Neural cell (in vitro differentiated cells): ENCODE measurements at regions not wholly inside any gene's neighbourhood (a gene's known extent, or its start where the extent isn't known, plus 50 kb on each side); places are given as distances from the start of the nearest gene placed in this dataset.

Experiments
- H2AFZ ChIP-seq: fragments of 200-600, 300-800 bp; sonication (generic), shearing (Covaris generic); 2 replicates; pipeline ENCODE4 v1.6.0; 2014; ENCODE audit warnings: low read depth, mild to moderate bottlenecking, antibody characterized with exemption, low read length, moderate library complexity
- H3F3A ChIP-seq: fragments of 200-600 bp; shearing (Covaris generic); 2 replicates; pipeline ENCODE4 v1.6.1; 2016; ENCODE audit warnings: mild to moderate bottlenecking, moderate library complexity, mixed read lengths, antibody characterized with exemption, low read length; ENCODE audit not compliant: insufficient read depth, poor library complexity, severe bottlenecking
- H3K27ac ChIP-seq: fragments of 200-600, 300-800 bp; sonication (generic), shearing (Covaris generic); 2 replicates; pipeline ENCODE4 v1.5.1; 2014; ENCODE audit warnings: mild to moderate bottlenecking, low read length, moderate library complexity
- H3K27me3 ChIP-seq: fragments of 300-800, 200-600 bp; sonication (generic), shearing (Covaris generic); 2 replicates; pipeline ENCODE4 v1.6.0; 2014; ENCODE audit warnings: mild to moderate bottlenecking, low read depth, low read length, moderate library complexity; ENCODE audit not compliant: insufficient read depth
- H3K36me3 ChIP-seq: fragments of 300-800, 200-600 bp; sonication (generic), shearing (Covaris generic); 2 replicates; pipeline ENCODE4 v1.5.1; 2014; ENCODE audit warnings: mild to moderate bottlenecking, antibody characterized with exemption, low read length, moderate library complexity; ENCODE audit not compliant: insufficient read depth
- H3K4me2 ChIP-seq: fragments of 300-800, 200-600 bp; sonication (generic), shearing (Covaris generic); 2 replicates; pipeline ENCODE4 v1.6.0; 2014; ENCODE audit warnings: mild to moderate bottlenecking, low read length
- H3K4me3 ChIP-seq: fragments of 300-800, 200-600 bp; sonication (generic), shearing (Covaris generic); 2 replicates; pipeline ENCODE4 v1.5.1; 2014; ENCODE audit warnings: mild to moderate bottlenecking, low read length, moderate library complexity
- H3K79me2 ChIP-seq: fragments of 200-600 bp; shearing (Covaris generic); replicated peaks from 2 replicates; pipeline ENCODE4 v1.6.0; 2014; ENCODE audit warnings: mild to moderate bottlenecking, low read length, moderate library complexity; ENCODE audit not compliant: insufficient read depth
- H3K9ac ChIP-seq: fragments of 300-800, 200-600 bp; sonication (generic), shearing (Covaris generic); 2 replicates; pipeline ENCODE4 v1.6.1; 2016; ENCODE audit warnings: mild to moderate bottlenecking, low read length, mixed read lengths
- H3K9me2 ChIP-seq: fragments of 200-600 bp; shearing (Covaris generic); 2 replicates; pipeline ENCODE4 v1.6.1; 2016; ENCODE audit warnings: mild to moderate bottlenecking, low read length, mixed read lengths; ENCODE audit not compliant: insufficient read depth
- H3K9me3 ChIP-seq: fragments of 200-600, 300-800 bp; sonication (generic), shearing (Covaris generic); 2 replicates; pipeline ENCODE4 v1.6.1; 2016; ENCODE audit warnings: mild to moderate bottlenecking, mixed run types, low read length, moderate library complexity, mixed read lengths
- H4K20me1 ChIP-seq: fragments of 200-600 bp; shearing (Covaris generic); 2 replicates; pipeline ENCODE4 v1.6.1; 2016; ENCODE audit warnings: mild to moderate bottlenecking, mixed run types; ENCODE audit not compliant: insufficient read depth
- EP300 ChIP-seq: fragments of 450-650 bp; conservative IDR thresholded peaks from 2 replicates; pipeline ENCODE4 v1.6.1; 2014; ENCODE audit warnings: antibody characterized with exemption, mild to moderate bottlenecking, moderate library complexity; ENCODE audit not compliant: poor library complexity, severe bottlenecking
- EZH2 ChIP-seq: fragments of 200-600, 300-800 bp; shearing (Covaris generic), sonication (generic); IDR thresholded peaks from 2 replicates; pipeline ENCODE4 v1.6.1; 2014; ENCODE audit warnings: antibody characterized with exemption, low read length, borderline replicate concordance, mild to moderate bottlenecking; ENCODE audit not compliant: insufficient read depth, poor library complexity, severe bottlenecking
- MXI1 ChIP-seq: fragments of 450-650 bp; conservative IDR thresholded peaks from 2 replicates; pipeline ENCODE4 v1.6.1; 2014; ENCODE audit warnings: antibody characterized with exemption, mild to moderate bottlenecking; ENCODE audit not compliant: poor library complexity, severe bottlenecking
- POLR2AphosphoS5 ChIP-seq: IDR thresholded peaks from 2 replicates; pipeline ENCODE4 v1.6.1; 2012
- RAD21 ChIP-seq: fragments of 450-650 bp; conservative IDR thresholded peaks from 2 replicates; pipeline ENCODE4 v1.6.1; 2014; ENCODE audit warnings: antibody characterized with exemption, mild to moderate bottlenecking, moderate library complexity
- TAF1 ChIP-seq: IDR thresholded peaks from 2 replicates; pipeline ENCODE4 v1.6.1; 2012; ENCODE audit warnings: low read depth
- TF ChIP-seq, protein P1 (sequence below): IDR thresholded peaks from 2 replicates; pipeline ENCODE4 v1.6.1; 2012; ENCODE audit warnings: borderline replicate concordance

DNA sequence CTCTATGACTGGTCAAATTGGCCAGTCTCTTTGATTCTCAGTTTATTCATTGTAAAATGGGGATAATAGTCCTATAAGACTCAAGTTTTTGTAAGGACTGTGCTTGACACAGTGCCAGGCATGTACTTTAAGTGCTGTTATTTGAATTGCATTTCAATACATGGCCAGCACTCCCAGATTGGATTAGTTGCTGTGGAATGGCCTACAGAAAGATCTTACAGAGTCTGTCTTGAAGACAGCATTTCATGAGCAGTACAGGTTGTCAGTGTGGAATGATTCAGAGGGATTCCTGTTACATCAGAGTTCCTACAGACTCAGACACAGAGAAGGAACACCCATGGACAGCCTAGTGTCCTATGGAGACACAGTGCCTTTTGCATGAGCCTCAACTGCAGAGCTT, 238.1 kb upstream of the BMPER start:
- no peak overlapping the region for H2AFZ ChIP-seq
- H3K9ac ChIP-seq: no peak overlapping the region
- H3K79me2 ChIP-seq: no peaks in the 10 kb centered on the region
- no peaks in the 10 kb centered on the region for H3F3A ChIP-seq
- no peaks in the 10 kb centered on the region for H3K9me2 ChIP-seq
- H3K9me3 ChIP-seq: no peaks in the 10 kb centered on the region
- H4K20me1 ChIP-seq: no peaks in the 10 kb centered on the region
- no peaks in the 10 kb centered on the region for H3K27me3 ChIP-seq
- no peak for TF ChIP-seq RAD21
- no peak for TF ChIP-seq EZH2
- TF ChIP-seq, protein P1, sequence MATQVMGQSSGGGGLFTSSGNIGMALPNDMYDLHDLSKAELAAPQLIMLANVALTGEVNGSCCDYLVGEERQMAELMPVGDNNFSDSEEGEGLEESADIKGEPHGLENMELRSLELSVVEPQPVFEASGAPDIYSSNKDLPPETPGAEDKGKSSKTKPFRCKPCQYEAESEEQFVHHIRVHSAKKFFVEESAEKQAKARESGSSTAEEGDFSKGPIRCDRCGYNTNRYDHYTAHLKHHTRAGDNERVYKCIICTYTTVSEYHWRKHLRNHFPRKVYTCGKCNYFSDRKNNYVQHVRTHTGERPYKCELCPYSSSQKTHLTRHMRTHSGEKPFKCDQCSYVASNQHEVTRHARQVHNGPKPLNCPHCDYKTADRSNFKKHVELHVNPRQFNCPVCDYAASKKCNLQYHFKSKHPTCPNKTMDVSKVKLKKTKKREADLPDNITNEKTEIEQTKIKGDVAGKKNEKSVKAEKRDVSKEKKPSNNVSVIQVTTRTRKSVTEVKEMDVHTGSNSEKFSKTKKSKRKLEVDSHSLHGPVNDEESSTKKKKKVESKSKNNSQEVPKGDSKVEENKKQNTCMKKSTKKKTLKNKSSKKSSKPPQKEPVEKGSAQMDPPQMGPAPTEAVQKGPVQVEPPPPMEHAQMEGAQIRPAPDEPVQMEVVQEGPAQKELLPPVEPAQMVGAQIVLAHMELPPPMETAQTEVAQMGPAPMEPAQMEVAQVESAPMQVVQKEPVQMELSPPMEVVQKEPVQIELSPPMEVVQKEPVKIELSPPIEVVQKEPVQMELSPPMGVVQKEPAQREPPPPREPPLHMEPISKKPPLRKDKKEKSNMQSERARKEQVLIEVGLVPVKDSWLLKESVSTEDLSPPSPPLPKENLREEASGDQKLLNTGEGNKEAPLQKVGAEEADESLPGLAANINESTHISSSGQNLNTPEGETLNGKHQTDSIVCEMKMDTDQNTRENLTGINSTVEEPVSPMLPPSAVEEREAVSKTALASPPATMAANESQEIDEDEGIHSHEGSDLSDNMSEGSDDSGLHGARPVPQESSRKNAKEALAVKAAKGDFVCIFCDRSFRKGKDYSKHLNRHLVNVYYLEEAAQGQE: no peak
- no peak overlapping the region for H3K4me2 ChIP-seq
- no peak overlapping the region for H3K27ac ChIP-seq
- H3K4me3 ChIP-seq: no peak overlapping the region
- no peaks in the 10 kb centered on the region for H3K36me3 ChIP-seq

DNA sequence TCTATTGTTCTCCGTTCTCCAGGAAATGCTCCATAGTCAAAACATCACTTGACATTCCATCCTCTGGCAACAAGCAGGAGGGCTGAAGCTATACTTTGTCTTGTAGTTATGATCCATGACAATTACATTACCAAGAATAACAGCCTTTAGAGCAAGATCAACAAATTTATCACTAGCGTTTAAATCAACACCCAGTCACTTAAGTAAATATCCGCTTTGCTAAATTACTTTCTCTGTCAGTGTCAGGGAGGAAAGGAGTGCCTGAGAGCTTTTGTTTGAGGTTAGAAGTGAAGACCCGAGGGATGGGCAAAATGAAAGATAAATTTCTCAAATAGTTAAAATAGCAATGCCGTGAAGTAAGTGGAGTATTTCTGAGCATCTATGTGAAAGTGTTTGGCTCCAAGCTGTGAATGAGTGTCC, 236.1 kb upstream of the BMPER start:
- Histone ChIP-seq H3K9ac (no peak overlapping the region), H3K4me2 (no peak overlapping the region), H3K4me3 (no peak overlapping the region), H2AFZ (no peak overlapping the region), H3K9me2 (no peaks in the 10 kb centered on the region), H3K79me2 (no peaks in the 10 kb centered on the region), H3K9me3 (no peaks in the 10 kb centered on the region), H3K27ac (no peak overlapping the region), H4K20me1 (no peaks in the 10 kb centered on the region), H3K27me3 (no peaks in the 10 kb centered on the region), H3F3A (no peaks in the 10 kb centered on the region), H3K36me3 (no peaks in the 10 kb centered on the region)
- TF ChIP-seq POLR2AphosphoS5: peak; percentile 35
- no peak for TF ChIP-seq MXI1
- TF ChIP-seq, protein P1: no peak
- TF ChIP-seq EP300: no peak
- TF ChIP-seq TAF1: no peak
- TF ChIP-seq EZH2: no peak
